Kidney epithelial cell (primary cell): ENCODE measurements at regions not wholly inside any gene's neighbourhood (a gene's known extent, or its start where the extent isn't known, plus 50 kb on each side); places are given as distances from the start of the nearest gene placed in this dataset.
"Not testable (repeated sequence)": the region's sequence is repeated elsewhere in the genome, so short reads cannot be mapped to it uniquely, and the experiment has no call there.

ENCODE experiments used
- DNase-seq: peaks from one replicate; pipeline ENCODE4 v3.0.0-alpha.2; 2010; ENCODE audit warnings: low read depth
- H3K27me3 ChIP-seq: 2 replicates; pipeline ENCODE4 v1.6.0; 2011; ENCODE audit warnings: low read length; ENCODE audit not compliant: control insufficient read depth, insufficient read depth
- H3K36me3 ChIP-seq: 2 replicates; pipeline ENCODE4 v1.5.1; 2011; ENCODE audit warnings: low read length; ENCODE audit not compliant: control insufficient read depth, insufficient read depth
- H3K4me3 ChIP-seq: 2 replicates; pipeline ENCODE4 v1.5.1; 2011; ENCODE audit warnings: low read depth, mild to moderate bottlenecking, control low read depth, low read length
- TF ChIP-seq, protein P1 (sequence below): IDR thresholded peaks from 2 replicates; pipeline ENCODE4 v1.5.1; 2011; ENCODE audit warnings: mild to moderate bottlenecking, moderate library complexity, low read length, control low read depth, inconsistent platforms; ENCODE audit not compliant: insufficient read depth, poor library complexity, severe bottlenecking

DNA sequence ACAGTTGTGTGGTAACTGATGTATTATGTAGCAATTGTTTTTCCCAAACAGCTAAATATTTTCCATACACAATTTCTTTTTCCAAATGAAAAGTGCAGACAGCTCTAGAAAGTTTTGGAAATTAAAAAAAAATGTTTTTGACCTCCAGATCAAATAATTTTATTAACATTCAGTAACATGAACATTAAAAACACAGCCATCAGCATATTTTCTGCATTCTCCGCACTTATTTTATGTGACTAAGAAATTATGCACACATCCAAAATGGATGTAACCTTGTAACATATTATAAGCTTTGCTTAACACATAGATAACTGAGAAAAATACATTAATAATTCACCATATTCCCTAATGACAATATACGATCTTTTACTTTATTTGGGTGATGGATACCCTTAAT is 224.6 kb downstream of the VGLL3 start:
- no peaks in the 10 kb centered on the region for H3K27me3 ChIP-seq
- DNase-seq: no peak
- TF ChIP-seq, protein P1, sequence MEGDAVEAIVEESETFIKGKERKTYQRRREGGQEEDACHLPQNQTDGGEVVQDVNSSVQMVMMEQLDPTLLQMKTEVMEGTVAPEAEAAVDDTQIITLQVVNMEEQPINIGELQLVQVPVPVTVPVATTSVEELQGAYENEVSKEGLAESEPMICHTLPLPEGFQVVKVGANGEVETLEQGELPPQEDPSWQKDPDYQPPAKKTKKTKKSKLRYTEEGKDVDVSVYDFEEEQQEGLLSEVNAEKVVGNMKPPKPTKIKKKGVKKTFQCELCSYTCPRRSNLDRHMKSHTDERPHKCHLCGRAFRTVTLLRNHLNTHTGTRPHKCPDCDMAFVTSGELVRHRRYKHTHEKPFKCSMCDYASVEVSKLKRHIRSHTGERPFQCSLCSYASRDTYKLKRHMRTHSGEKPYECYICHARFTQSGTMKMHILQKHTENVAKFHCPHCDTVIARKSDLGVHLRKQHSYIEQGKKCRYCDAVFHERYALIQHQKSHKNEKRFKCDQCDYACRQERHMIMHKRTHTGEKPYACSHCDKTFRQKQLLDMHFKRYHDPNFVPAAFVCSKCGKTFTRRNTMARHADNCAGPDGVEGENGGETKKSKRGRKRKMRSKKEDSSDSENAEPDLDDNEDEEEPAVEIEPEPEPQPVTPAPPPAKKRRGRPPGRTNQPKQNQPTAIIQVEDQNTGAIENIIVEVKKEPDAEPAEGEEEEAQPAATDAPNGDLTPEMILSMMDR: no peak

DNA sequence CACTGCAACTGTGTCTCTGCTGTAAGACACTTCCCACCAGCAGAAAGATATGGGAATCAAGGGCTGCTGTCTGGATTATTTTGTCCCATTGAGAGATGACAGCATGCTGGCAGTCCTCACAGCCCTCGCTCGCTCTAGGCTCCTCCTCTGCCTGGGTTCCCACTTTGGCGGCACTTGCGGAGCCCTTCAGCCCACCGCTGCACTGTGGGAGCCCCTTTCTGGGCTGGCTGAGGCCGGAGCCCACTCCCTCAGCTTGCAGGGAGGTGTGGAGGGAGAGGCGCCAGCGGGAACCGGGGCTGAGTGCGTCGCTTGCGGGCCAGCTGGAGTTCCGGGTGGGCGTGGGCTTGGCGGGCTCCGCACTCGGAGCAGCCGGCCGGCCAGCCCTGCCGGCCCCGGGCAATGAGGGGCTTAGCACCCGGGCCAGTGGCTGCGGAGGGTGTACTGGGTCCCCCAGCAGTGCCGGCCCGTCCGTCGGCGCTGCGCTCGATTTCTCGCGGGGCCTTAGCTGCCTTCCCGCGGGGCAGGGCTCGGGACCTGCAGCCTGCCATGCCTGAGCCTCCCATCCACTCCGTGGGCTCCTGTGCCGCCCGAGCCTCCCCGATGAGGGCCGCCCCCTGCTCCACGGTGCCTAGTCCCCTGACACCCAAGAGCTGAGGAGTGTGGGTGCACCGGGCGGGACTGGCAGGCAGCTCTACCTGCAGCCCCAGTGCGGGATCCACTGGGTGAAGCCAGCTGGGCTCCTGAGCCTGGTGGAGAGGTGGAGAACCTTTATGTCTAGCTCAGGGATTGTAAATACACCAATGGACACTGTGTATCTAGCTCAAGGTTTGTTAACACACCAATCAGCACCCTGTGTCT is 233.4 kb downstream of the VGLL3 start:
- not testable (repeated sequence) for H3K4me3 ChIP-seq, DNase-seq, H3K36me3 ChIP-seq, H3K27me3 ChIP-seq

More for the DNA sequence above, 224.6 kb downstream of the VGLL3 start:
- Histone ChIP-seq H3K36me3 (no peaks in the 10 kb centered on the region), H3K4me3 (no peak overlapping the region)

DNA sequence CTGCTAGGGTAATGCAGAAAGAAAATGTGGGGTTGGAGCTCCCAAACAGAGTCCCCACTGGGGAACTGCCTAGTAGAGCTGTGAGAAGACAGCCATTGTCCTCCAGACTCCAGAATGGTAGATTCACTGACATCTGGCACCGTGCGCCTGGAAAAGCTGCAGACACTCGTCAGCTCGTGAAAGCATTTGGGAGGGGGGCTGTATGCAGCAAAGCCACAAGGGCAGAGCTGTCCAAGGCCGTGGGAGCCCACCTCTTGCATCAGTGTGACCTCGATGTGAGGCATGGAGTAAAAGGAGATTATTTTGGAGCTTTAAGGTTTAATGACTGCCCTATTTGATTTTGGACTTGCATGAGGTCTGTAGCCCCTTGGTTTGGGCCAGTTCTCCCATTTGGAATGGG is 242.9 kb downstream of the VGLL3 start:
- H3K4me3 ChIP-seq: no peak overlapping the region
- H3K27me3 ChIP-seq: no peaks in the 10 kb centered on the region
- H3K36me3 ChIP-seq: no peaks in the 10 kb centered on the region
- DNase-seq: no peak
- TF ChIP-seq, protein P1: no peak

DNA sequence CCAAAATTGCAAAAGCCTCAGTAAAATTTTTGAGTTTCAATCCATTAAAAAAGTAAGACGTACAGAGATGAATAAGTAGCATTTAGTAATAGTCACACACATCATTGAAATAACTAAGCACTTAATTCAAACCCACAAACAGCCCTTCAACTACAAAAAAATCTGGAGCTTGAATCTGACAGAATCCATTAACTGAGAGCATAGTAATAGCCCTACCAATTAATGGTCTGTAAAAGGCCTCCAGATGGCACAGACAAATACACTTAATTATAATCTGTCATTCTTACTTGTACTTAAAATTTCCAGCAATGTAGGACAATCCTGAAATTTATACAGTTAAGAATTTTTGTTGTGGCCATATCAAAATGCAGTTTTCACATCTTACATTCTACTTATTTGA is 246.9 kb downstream of the VGLL3 start:
- Histone ChIP-seq H3K4me3 (no peak overlapping the region), H3K27me3 (no peaks in the 10 kb centered on the region), H3K36me3 (no peaks in the 10 kb centered on the region)
- TF ChIP-seq, protein P1: no peak
- DNase-seq: no peak

DNA sequence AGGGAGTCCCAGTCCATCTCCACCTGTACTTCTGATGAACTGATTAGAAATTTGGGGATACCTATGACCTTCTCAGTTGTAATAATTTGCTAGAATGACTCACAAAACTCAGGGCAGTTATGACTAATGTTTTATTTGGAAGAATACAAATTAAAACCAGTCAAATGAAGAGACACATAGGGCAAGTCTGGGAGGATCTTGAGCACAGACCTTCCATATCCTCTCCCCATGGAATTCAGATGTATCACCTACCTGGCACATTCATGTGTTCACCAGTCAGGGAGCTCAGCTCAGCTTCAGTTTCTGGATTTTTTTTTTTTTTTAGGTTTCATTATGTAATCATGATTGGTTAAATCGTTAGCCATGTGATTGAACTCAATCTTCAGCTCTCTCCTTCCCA is 247.7 kb downstream of the VGLL3 start:
- Histone ChIP-seq H3K27me3 (no peaks in the 10 kb centered on the region), H3K36me3 (no peaks in the 10 kb centered on the region), H3K4me3 (no peak overlapping the region)
- DNase-seq: no peak
- TF ChIP-seq, protein P1: no peak

DNA sequence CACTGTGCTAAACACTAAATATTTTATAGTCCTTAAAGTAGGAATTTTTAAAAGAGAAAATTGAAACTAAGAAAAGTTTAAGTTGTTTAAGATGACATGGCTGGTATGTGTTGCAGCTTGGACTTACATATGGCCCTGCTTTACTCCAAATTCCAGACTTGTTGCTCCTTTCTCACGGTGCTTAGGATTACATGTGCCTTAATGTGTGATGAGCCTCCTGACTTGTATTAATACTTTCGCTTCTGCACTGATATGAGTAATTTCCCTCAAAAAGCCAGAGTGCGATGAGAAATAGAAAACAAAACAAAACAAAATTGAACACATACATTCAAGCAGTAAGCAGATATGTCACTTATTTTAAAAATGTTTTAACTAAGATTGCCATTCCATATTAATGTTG is 250.2 kb downstream of the VGLL3 start:
- Histone ChIP-seq H3K27me3 (no peaks in the 10 kb centered on the region), H3K36me3 (no peaks in the 10 kb centered on the region), H3K4me3 (no peak overlapping the region)
- no peak for DNase-seq
- TF ChIP-seq, protein P1: no peak
